GM12878 (cell line): ENCODE measurements at regions not wholly inside any gene's neighbourhood (a gene's known extent, or its start where the extent isn't known, plus 50 kb on each side); places are given as distances from the start of the nearest gene placed in this dataset.

Experiments used
- CREB1 ChIP-seq: IDR thresholded peaks from 2 replicates; pipeline ENCODE4 v1.6.1; 2012; ENCODE audit warnings: low read depth, mild to moderate bottlenecking, inconsistent platforms
- DPF2 ChIP-seq: fragments of 450-650 bp; IDR thresholded peaks from 2 replicates; pipeline ENCODE4 v1.6.1; 2017; ENCODE audit warnings: mild to moderate bottlenecking
- MYC ChIP-seq: IDR thresholded peaks from 2 replicates; pipeline ENCODE4 v1.6.1; 2011; ENCODE audit warnings: mild to moderate bottlenecking, low read length, moderate library complexity, inconsistent platforms; ENCODE audit not compliant: insufficient read depth, insufficient replicate concordance, insufficient read length, severe bottlenecking
- NFYB ChIP-seq: IDR thresholded peaks from 2 replicates; pipeline ENCODE4 v1.6.1; 2011; ENCODE audit warnings: low read depth, mild to moderate bottlenecking, low read length, improper control_type of control experiment, moderate library complexity; ENCODE audit not compliant: insufficient read depth
- ZNF384 ChIP-seq: IDR thresholded peaks from 2 replicates; pipeline ENCODE4 v1.6.1; 2012; ENCODE audit warnings: low read depth, mild to moderate bottlenecking, low read length, improper control_type of control experiment, borderline replicate concordance
- TF ChIP-seq, protein P1 (sequence below): IDR thresholded peaks from 2 replicates; pipeline ENCODE4 v1.6.1; 2011; ENCODE audit warnings: low read depth, low read length, improper control_type of control experiment, borderline replicate concordance
- TF ChIP-seq, protein P2 (sequence below), 3 experiments: IDR thresholded peaks in 2 of 3; conservative IDR thresholded peaks in 1 of 3; 2 replicates each; pipeline ENCODE4 v1.5.1; 2011; ENCODE audit warnings: low read depth in 3 of 3, low read length in 3 of 3, mild to moderate bottlenecking in 3 of 3, control low read depth in 2 of 3, moderate library complexity in 2 of 3, inconsistent platforms in 1 of 3, mixed read lengths in 1 of 3; ENCODE audit not compliant: control insufficient read depth in 2 of 3, insufficient read depth in 1 of 3; ENCODE audit errors: extremely low read depth in 1 of 3

DNA sequence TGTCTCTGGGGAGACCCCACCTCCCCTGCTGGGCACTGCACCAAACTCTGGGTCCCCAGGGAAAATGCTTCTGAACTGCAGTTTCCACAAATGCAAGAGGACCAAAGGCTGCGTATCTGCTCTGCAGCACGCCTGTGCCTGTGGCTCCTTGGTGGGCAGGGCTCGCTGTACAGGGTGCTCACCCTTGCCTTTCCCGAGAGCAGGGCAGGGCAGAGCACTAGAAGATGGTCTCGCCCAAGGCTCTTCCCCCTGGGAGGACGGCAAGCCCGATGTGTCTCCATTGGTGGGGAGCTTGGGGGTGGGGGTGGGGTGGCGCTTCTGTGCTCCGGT, 175.3 kb upstream of the RTL1 start:
- TF ChIP-seq DPF2: no peak
- TF ChIP-seq, protein P1, sequence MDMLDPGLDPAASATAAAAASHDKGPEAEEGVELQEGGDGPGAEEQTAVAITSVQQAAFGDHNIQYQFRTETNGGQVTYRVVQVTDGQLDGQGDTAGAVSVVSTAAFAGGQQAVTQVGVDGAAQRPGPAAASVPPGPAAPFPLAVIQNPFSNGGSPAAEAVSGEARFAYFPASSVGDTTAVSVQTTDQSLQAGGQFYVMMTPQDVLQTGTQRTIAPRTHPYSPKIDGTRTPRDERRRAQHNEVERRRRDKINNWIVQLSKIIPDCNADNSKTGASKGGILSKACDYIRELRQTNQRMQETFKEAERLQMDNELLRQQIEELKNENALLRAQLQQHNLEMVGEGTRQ: no peak
- TF ChIP-seq MYC: no peak
- TF ChIP-seq CREB1: no peak
- no peak for TF ChIP-seq ZNF384
- TF ChIP-seq NFYB: no peak
- TF ChIP-seq, protein P2, sequence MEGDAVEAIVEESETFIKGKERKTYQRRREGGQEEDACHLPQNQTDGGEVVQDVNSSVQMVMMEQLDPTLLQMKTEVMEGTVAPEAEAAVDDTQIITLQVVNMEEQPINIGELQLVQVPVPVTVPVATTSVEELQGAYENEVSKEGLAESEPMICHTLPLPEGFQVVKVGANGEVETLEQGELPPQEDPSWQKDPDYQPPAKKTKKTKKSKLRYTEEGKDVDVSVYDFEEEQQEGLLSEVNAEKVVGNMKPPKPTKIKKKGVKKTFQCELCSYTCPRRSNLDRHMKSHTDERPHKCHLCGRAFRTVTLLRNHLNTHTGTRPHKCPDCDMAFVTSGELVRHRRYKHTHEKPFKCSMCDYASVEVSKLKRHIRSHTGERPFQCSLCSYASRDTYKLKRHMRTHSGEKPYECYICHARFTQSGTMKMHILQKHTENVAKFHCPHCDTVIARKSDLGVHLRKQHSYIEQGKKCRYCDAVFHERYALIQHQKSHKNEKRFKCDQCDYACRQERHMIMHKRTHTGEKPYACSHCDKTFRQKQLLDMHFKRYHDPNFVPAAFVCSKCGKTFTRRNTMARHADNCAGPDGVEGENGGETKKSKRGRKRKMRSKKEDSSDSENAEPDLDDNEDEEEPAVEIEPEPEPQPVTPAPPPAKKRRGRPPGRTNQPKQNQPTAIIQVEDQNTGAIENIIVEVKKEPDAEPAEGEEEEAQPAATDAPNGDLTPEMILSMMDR (IDR thresholded peaks at IDR 0.05 in 2 of 3, conservative IDR thresholded peaks at IDR 0.05 in 1 of 3; ENCODE audit: control insufficient read depth in 2 of 3, extremely low read depth in 1 of 3, insufficient read depth in 1 of 3, low read depth in 3 of 3, low read length in 3 of 3): no peak
